ENCODE measurements at regions not wholly inside any gene's neighbourhood (a gene's known extent, or its start where the extent isn't known, plus 50 kb on each side); places are given as distances from the start of the nearest gene placed in this dataset.

DNA sequence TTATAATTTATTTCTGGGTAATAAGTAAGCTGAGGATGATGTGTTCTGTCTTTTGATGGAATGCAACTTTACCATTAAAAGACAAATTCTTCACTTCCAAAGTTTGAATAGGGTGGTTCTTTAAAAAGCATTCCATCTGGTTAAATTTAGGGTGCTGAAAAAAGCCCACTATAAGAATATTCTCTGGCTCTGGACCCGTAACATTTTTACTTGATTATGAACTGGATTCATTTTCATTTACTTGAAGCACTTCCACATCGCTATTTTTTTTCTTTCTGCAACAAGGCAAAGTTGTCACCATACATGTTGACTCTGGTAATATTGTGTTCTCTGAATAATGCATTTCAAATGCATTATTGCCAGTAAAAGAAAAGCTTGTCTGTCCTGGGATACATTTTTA, 344.6 kb downstream of the SATB2 start:
- Histone ChIP-seq H3K4me3 (no peak overlapping the region), H3K27ac (no peak overlapping the region), H3K4me2 (no peak overlapping the region), H3K9ac (no peak overlapping the region), H3K9me3 (replicated peaks in 1 of 11) (no peaks in the 10 kb centered on the region), H4K20me1 (no peaks in the 10 kb centered on the region), H3K36me3 (no peaks in the 10 kb centered on the region), H3K4me1 (no peaks in the 10 kb centered on the region), H3K27me3 (no peaks in the 10 kb centered on the region)
- no peak for TF ChIP-seq Cebpa-rat (IDR thresholded peaks at IDR 0.05)

DNA sequence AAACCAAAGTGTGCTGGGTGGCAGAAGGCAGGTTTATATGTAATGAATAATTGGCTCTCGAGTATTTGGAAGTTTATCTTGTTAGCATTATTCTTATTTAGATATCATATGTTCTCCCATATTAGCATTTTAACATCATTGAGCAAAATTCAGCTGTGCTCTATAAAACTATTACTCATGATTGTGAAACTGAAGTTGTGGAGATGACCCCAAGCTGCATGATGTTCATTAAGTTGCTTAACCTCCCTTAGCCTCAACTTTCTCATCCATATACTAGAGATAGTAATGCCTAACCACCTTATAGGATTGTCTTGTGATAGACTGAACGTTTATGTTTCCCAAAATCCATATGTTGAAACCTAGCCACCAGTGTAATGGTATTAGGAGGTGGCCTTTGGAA, 346.3 kb downstream of the SATB2 start:
- TF ChIP-seq Cebpa-rat (IDR thresholded peaks at IDR 0.05), result no peak
- Histone ChIP-seq H3K4me2 (no peak overlapping the region), H3K9ac (no peak overlapping the region), H3K27ac (no peak overlapping the region), H4K20me1 (no peaks in the 10 kb centered on the region), H3K4me3 (no peak overlapping the region), H3K9me3 (replicated peaks in 1 of 11) (no peaks in the 10 kb centered on the region), H3K36me3 (no peaks in the 10 kb centered on the region), H3K27me3 (no peaks in the 10 kb centered on the region), H3K4me1 (no peaks in the 10 kb centered on the region)

DNA sequence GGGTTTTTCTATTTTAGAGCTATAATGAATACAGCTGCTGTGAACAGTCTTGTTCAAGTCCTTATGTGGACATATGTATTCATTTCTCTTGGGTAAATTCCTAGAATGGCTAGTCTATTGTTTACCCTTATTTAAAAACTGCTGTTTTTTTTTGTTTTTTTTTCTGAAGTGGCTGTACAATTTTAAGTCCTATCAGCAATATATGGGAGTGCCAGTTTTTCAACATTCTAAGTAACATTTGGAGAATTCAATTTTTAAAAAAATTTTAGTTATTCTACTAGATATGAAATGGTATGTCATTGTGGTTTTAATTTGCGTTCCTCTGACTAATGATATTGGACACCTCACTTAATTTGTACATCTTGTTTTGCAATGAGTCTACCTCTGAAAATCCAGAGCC, 349.7 kb downstream of the SATB2 start:
- Histone ChIP-seq H3K4me3 (no peak overlapping the region), H3K4me2 (no peak overlapping the region), H3K36me3 (no peaks in the 10 kb centered on the region), H3K9ac (no peak overlapping the region), H3K9me3 (replicated peaks in 1 of 11) (peaks cover 0 to 6% (median 0%) of the 10 kb centered on the region in 11 experiments; a peak in 1 of 22 replicates), H3K27ac (no peak overlapping the region), H3K4me1 (no peaks in the 10 kb centered on the region), H3K27me3 (no peaks in the 10 kb centered on the region), H4K20me1 (no peaks in the 10 kb centered on the region)
- TF ChIP-seq Cebpa-rat (IDR thresholded peaks at IDR 0.05), result no peak

DNA sequence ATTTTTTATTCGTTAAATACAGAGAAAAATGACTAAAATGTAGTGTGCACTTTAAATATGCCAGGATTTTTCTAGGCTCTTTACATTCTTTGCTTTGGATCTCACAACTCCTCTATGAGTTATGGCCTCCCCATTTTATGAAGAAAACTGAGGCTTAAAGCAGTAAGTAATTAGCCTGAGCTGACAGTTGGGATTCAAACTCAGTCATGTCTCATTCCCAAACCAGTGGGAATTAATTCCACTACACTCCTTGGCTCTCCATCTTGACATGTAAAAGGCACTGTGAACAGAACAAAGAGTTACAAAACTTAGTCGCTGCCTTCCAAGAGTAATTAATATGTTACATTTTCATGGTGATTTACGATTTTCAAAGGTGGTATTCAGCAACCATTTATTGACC, 351.9 kb downstream of the SATB2 start:
- Histone ChIP-seq H3K9me3 (replicated peaks in 1 of 11) (peaks cover 0 to 6% (median 0%) of the 10 kb centered on the region in 11 experiments; a peak in 1 of 22 replicates), H4K20me1 (no peaks in the 10 kb centered on the region), H3K9ac (no peak overlapping the region), H3K36me3 (no peaks in the 10 kb centered on the region), H3K27me3 (no peaks in the 10 kb centered on the region), H3K27ac (no peak overlapping the region), H3K4me1 (no peaks in the 10 kb centered on the region), H3K4me2 (no peak overlapping the region), H3K4me3 (no peak overlapping the region)
- no peak for TF ChIP-seq Cebpa-rat (IDR thresholded peaks at IDR 0.05)

DNA sequence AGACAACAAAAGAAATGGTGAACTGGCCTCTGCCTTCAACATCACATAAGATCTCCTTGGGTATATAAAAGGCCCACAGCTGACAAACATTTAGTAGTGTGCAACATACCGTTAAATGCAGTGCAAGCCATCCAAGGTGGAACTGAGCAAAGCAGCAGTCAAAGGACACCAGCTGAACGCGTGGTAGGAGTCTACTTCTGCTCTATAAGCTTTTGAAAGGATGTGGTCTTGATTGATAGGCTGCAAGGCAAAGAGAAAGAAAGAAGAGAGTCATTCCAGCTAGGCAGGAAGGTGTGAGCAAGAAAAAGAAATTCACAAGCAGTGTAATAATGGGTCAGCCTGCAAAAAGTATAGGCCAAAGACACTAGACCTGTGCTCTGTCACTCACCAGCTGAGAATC, 356.3 kb downstream of the SATB2 start:
- H3K4me3 ChIP-seq, result no peak overlapping the region
- no peak overlapping the region for H3K9ac ChIP-seq
- H4K20me1 ChIP-seq, result no peaks in the 10 kb centered on the region
- H3K4me1 ChIP-seq, result no peaks in the 10 kb centered on the region
- no peak overlapping the region for H3K4me2 ChIP-seq
- peaks cover 0 to 6% (median 0%) of the 10 kb centered on the region in 11 experiments; a peak in 1 of 22 replicates for H3K9me3 ChIP-seq (replicated peaks in 1 of 11)
- no peaks in the 10 kb centered on the region for H3K27me3 ChIP-seq
- TF ChIP-seq Cebpa-rat (IDR thresholded peaks at IDR 0.05), result no peak
- no peak overlapping the region for H3K27ac ChIP-seq
- H3K36me3 ChIP-seq, result no peaks in the 10 kb centered on the region

DNA sequence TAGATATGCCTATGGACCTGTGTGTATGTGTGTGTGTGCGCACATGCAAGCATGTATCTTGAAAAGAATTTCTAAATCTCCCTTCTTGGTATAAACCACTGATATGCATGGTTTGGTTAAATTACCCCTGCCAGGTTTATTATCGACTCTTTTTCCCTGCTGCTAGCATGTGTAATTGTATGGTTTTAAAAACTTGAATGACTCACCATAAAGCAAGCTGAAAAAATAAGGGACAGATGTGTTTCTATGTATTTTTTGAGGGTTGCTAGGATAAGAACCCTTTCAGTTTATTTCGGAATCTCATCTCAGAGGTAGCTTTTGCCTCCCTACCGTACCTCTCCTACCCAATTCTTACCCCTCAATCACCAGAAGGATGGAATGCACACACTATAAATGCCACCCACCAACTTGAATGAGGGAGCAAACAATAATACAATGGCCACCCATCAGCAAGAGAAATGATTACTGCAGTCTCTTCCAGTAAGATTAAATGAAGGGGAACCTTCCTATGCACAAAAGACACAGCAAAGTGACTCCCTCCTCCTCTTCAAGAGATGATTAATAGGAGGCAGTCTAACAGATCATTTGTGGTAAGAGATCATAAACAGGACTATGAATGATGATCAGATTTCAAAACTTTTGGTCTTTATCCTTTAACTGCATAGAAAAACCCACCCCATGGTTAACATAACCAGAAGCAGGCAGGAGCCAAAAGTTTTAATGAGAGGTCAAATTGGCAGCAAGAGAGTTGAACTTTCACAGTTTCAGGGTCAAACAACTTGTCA, 357.2 kb downstream of the SATB2 start:
- Histone ChIP-seq H3K27ac (no peak overlapping the region), H3K36me3 (no peaks in the 10 kb centered on the region), H3K4me3 (no peak overlapping the region), H3K9ac (no peak overlapping the region), H4K20me1 (no peaks in the 10 kb centered on the region), H3K4me1 (no peaks in the 10 kb centered on the region), H3K27me3 (no peaks in the 10 kb centered on the region), H3K9me3 (replicated peaks in 1 of 11) (peaks cover 0 to 6% (median 0%) of the 10 kb centered on the region in 11 experiments; a peak in 1 of 22 replicates), H3K4me2 (no peak overlapping the region)
- no peak for TF ChIP-seq Cebpa-rat (IDR thresholded peaks at IDR 0.05)

DNA sequence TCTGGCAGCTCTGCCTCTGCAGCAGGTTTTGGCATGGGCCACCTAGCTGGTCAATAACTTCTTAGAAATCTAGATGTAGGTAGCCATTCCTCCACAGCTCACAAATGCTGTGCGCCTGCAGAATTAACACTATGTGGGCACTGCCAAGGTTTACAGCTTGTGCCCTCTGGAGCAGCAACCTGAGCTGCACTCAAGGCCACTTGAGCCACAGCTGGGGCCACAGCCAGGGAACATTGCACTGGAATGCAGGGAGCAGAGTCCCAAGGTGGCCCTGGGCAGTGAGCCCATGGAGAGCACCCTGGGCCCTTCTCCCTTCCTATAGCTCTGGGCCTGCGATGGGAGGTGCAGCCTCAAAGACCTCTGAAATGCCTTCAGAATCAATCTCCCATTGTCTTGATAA, 365.3 kb downstream of the SATB2 start:
- TF ChIP-seq Cebpa-rat (IDR thresholded peaks at IDR 0.05), result no peak
- Histone ChIP-seq H3K36me3 (no peaks in the 10 kb centered on the region), H3K27ac (no peak overlapping the region), H3K4me1 (no peaks in the 10 kb centered on the region), H3K27me3 (no peaks in the 10 kb centered on the region), H4K20me1 (no peaks in the 10 kb centered on the region), H3K9ac (no peak overlapping the region), H3K9me3 (replicated peaks in 1 of 11) (no peaks in the 10 kb centered on the region), H3K4me3 (no peak overlapping the region), H3K4me2 (no peak overlapping the region)

DNA sequence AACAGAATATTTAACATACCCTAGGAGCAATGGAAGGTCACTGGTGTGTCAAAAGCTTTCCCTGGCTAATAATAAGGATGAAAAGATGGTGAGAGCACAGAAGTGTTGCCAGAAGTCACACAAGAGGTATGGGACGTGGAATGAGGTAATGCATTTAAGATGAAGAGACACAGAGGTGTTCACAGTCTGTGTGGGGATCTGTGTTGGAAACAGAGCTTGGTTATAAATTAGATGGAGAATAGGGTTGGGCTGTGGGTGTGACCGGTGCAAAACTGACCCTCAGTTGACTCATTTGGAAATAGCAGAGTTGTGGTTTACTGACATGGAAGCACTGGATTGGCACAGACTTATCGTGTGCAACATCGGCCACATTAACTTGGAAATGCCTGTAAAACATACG, 372.5 kb downstream of the SATB2 start:
- no peaks in the 10 kb centered on the region for H4K20me1 ChIP-seq
- no peak overlapping the region for H3K4me2 ChIP-seq
- H3K27ac ChIP-seq, result no peak overlapping the region
- TF ChIP-seq Cebpa-rat (IDR thresholded peaks at IDR 0.05), result no peak
- no peaks in the 10 kb centered on the region for H3K27me3 ChIP-seq
- H3K9ac ChIP-seq, result no peak overlapping the region
- H3K9me3 ChIP-seq (replicated peaks in 1 of 11), result no peaks in the 10 kb centered on the region
- no peaks in the 10 kb centered on the region for H3K36me3 ChIP-seq
- peaks cover 0 to 3% (median 0%) of the 10 kb centered on the region in 10 experiments; a peak in 3 of 20 replicates for H3K4me1 ChIP-seq
- H3K4me3 ChIP-seq, result no peak overlapping the region

DNA sequence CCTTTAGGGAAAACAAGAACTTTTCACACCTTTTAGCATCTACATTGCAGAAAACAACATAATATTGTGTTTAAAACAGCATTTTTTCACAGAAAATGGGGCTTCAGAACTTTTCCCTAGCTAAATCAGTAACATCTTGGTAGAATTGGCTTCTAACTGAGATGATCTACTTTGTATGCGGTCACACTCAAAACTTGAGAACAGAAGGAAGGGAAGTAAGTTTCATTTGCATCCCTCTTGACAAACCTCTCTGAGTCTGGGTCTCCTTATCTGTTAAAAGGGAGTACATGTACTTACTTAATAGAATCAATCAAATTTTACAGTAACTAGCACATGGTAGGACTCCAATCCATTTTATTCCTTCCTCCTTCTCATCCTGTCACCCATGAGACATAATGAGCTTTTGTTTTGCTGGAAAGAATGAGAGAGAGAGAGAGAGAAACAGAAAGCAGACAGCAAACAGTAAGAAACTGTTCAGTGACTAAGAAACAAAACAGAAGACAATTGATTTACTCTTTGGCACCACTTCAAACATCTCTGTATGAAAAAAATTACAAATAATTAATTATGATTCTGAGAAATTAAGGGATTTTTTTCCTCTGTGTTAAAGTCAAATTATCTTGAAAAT, 387.3 kb downstream of the SATB2 start:
- Histone ChIP-seq H3K27ac (no peak overlapping the region), H3K9ac (no peak overlapping the region), H3K27me3 (no peaks in the 10 kb centered on the region), H3K9me3 (replicated peaks in 1 of 11) (no peaks in the 10 kb centered on the region), H3K36me3 (no peaks in the 10 kb centered on the region), H3K4me3 (no peak overlapping the region), H4K20me1 (no peaks in the 10 kb centered on the region), H3K4me2 (no peak overlapping the region), H3K4me1 (no peaks in the 10 kb centered on the region)
- no peak for TF ChIP-seq Cebpa-rat (IDR thresholded peaks at IDR 0.05)

DNA sequence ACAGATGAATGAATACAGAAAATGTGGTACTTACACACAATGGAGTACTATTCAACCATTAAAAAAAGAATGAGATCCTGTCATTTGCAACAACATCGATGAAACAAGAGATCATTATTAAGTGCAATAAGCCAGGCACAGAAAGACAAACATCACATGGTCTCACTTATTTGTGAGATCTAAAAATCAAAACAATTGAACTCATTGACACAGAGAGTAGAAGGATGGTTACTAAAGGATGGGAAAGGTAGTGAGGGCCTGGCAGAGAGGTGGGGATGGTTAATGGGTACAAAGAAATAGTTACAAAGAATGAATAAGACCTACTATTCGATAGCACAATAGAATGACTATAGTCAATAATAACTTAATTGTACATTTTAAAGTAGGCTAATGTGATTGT, 393.5 kb downstream of the SATB2 start:
- no peaks in the 10 kb centered on the region for H3K27me3 ChIP-seq
- H3K4me3 ChIP-seq, result no peak overlapping the region
- no peaks in the 10 kb centered on the region for H3K36me3 ChIP-seq
- H3K9ac ChIP-seq, result no peak overlapping the region
- peaks cover 7 to 16% (median 9%) of the 10 kb centered on the region in 11 experiments; a peak in 14 of 22 replicates for H3K9me3 ChIP-seq (replicated peaks in 1 of 11)
- no peaks in the 10 kb centered on the region for H4K20me1 ChIP-seq
- H3K4me1 ChIP-seq, result no peaks in the 10 kb centered on the region
- H3K4me2 ChIP-seq, result no peak overlapping the region
- no peak for TF ChIP-seq Cebpa-rat (IDR thresholded peaks at IDR 0.05)
- no peak overlapping the region for H3K27ac ChIP-seq

Measured in BLaER1 treated with 17β-estradiol and CSF1 and Interleukin-3, amounts not matched to agents 10 nM and 100 nM (cell line).